Esophagus squamous epithelium (tissue), 5 donors: ENCODE measurements at regions not wholly inside any gene's neighbourhood (a gene's known extent, or its start where the extent isn't known, plus 50 kb on each side); places are given as distances from the start of the nearest gene placed in this dataset.

ENCODE experiments used
- DNase-seq: peaks from one replicate; lab custom pipeline; 2025; lab: John Stamatoyannopoulos, UW
- H3K27ac ChIP-seq, 4 donors: fragments of 200-600 bp; sonication (generic); one replicate each; pipeline ENCODE4 v1.5.1; 2016 to 2019; ENCODE audit warnings: mild to moderate bottlenecking in 1 of 4
- H3K27me3 ChIP-seq, 4 donors: fragments of 200-600 bp; sonication (generic); 1 replicate in 3 of 4; 2 replicates in 1 of 4; pipeline versions ENCODE4 v1.5.1 to v1.6.0; 2017 to 2021; ENCODE audit warnings: antibody characterized with exemption in 1 of 4
- H3K36me3 ChIP-seq, 3 donors: fragments of 200-600 bp; sonication (generic); one replicate each; pipeline ENCODE4 v1.5.1; 2016 to 2019
- H3K4me1 ChIP-seq, 3 donors: fragments of 200-600 bp; sonication (generic); one replicate each; pipeline ENCODE4 v1.5.1; 2017 to 2019
- H3K4me3 ChIP-seq, 4 donors: fragments of 200-600 bp; sonication (generic); 1 replicate in 3 of 4; 2 replicates in 1 of 4; pipeline ENCODE4 v1.5.1; 2016 to 2019; ENCODE audit warnings: mild to moderate bottlenecking in 2 of 4, moderate library complexity in 1 of 4
- H3K9me3 ChIP-seq, 3 donors: fragments of 200-600 bp; sonication (generic); one replicate each; pipeline ENCODE4 v1.5.1; 2016 to 2019
- CTCF ChIP-seq, 6 experiments: fragments of 450-650 bp in 4 of 6; fragments of 200-600 bp in 2 of 6; sonication (generic) in 2 of 6; IDR thresholded peaks; one replicate each; pipeline ENCODE4 v1.5.1; 2016 to 2019; ENCODE audit warnings: antibody characterized with exemption in 6 of 6, mild to moderate bottlenecking in 4 of 6, moderate library complexity in 4 of 6
- POLR2A ChIP-seq, 4 donors: fragments of 450-650 bp; IDR thresholded peaks; one replicate each; pipeline ENCODE4 v1.6.1; 2017; ENCODE audit warnings: antibody characterized with exemption in 4 of 4, mild to moderate bottlenecking in 4 of 4, moderate library complexity in 3 of 4
- WGBS, 2 donors: methylation state at CpG; one replicate each; pipeline ENCODE4 v1.1.5; 2018; 5-methylcytosine and 5-hydroxymethylcytosine counted together
- intact Hi-C: fragments of 100-400 bp; cut with DNase I; formaldehyde crosslinking; loops from one replicate; pipeline ENCODE4 v1.15.0; 2022
- donor health status: DM: yes; HTN: yes; CAD: no.

- no peaks in the 10 kb centered on the region for H3K36me3 ChIP-seq
- intact Hi-C loops, result no loop called here
- no peak overlapping the region for H3K4me3 ChIP-seq
- H3K4me1 ChIP-seq, result no peaks in the 10 kb centered on the region
- H3K27ac ChIP-seq, result no peak overlapping the region
- no peak for TF ChIP-seq POLR2A (IDR thresholded peaks at IDR 0.05)
- no peak for TF ChIP-seq CTCF (IDR thresholded peaks at IDR 0.05)
- no peak for DNase-seq
- H3K27me3 ChIP-seq, result peaks cover 0 to 5% (median 0%) of the 10 kb centered on the region in 4 donors
- no peaks in the 10 kb centered on the region for H3K9me3 ChIP-seq
These were observed 334.0 kb downstream of the TRIB2 start for GRCh38 chr2:13050764-13051163.

GRCh38 chr2:13052547-13052946 lies 335.8 kb downstream of the TRIB2 start:
- no peak overlapping the region for H3K27ac ChIP-seq
- H3K36me3 ChIP-seq, result no peaks in the 10 kb centered on the region
- no peak overlapping the region for H3K4me3 ChIP-seq
- no peak for TF ChIP-seq POLR2A (IDR thresholded peaks at IDR 0.05)
- no peak for TF ChIP-seq CTCF (IDR thresholded peaks at IDR 0.05)
- DNase-seq, result no peak
- intact Hi-C loops, result no loop called here
- 29 to 36% methylated on average over 4 of the region's 4 CpGs for WGBS, 2 donors
- no peaks in the 10 kb centered on the region for H3K4me1 ChIP-seq
- H3K9me3 ChIP-seq, result no peaks in the 10 kb centered on the region
- H3K27me3 ChIP-seq, result no peaks in the 10 kb centered on the region

- no peak for TF ChIP-seq POLR2A (IDR thresholded peaks at IDR 0.05)
- peak in 5 of 6 experiments; percentile 23 to 52 (median 37) for TF ChIP-seq CTCF (IDR thresholded peaks at IDR 0.05)
- Histone ChIP-seq H3K4me3 (no peak overlapping the region), H3K36me3 (no peaks in the 10 kb centered on the region), H3K4me1 (no peaks in the 10 kb centered on the region), H3K27ac (no peak overlapping the region), H3K27me3 (no peaks in the 10 kb centered on the region), H3K9me3 (no peaks in the 10 kb centered on the region)
- DNase-seq, result no peak
- WGBS, 2 donors, result 30 to 38% methylated on average over 3 of the region's 3 CpGs
- intact Hi-C loops, result no loop called here
These were observed 339.6 kb downstream of the TRIB2 start for GRCh38 chr2:13056259-13056843.

- no peak for DNase-seq
- Histone ChIP-seq H3K4me3 (no peak overlapping the region), H3K27me3 (no peaks in the 10 kb centered on the region), H3K27ac (no peak overlapping the region), H3K9me3 (no peaks in the 10 kb centered on the region), H3K4me1 (no peaks in the 10 kb centered on the region), H3K36me3 (no peaks in the 10 kb centered on the region)
- intact Hi-C loops, result no loop called here
- TF ChIP-seq POLR2A (IDR thresholded peaks at IDR 0.05) (no peak), CTCF (IDR thresholded peaks at IDR 0.05) (no peak)
These were observed 340.9 kb downstream of the TRIB2 start for GRCh38 chr2:13057671-13058070.

GRCh38 chr2:13066676-13067075 lies 349.9 kb downstream of the TRIB2 start:
- intact Hi-C loops, result no loop called here
- H3K36me3 ChIP-seq, result no peaks in the 10 kb centered on the region

More at GRCh38 chr2:13066676-13067075, 349.9 kb downstream of the TRIB2 start:
- Histone ChIP-seq H3K27me3 (no peaks in the 10 kb centered on the region), H3K27ac (no peak overlapping the region), H3K4me3 (no peak overlapping the region), H3K9me3 (no peaks in the 10 kb centered on the region), H3K4me1 (no peaks in the 10 kb centered on the region)
- WGBS, 2 donors, result 54 to 61% methylated on average over 1 of the region's 1 CpG
- no peak for DNase-seq
- no peak for TF ChIP-seq CTCF (IDR thresholded peaks at IDR 0.05)
- TF ChIP-seq POLR2A (IDR thresholded peaks at IDR 0.05), result no peak
